ENCODE measurements at regions not wholly inside any gene's neighbourhood (a gene's known extent, or its start where the extent isn't known, plus 50 kb on each side); places are given as distances from the start of the nearest gene placed in this dataset.
"Not testable (repeated sequence)": the region's sequence is repeated elsewhere in the genome, so short reads cannot be mapped to it uniquely, and the experiment has no call there.

- TF ChIP-seq CSDC2 (CRISPR knock-in tag; IDR thresholded peaks at IDR 0.05): no peak
- TF ChIP-seq TCF4 (CRISPR knock-in tag; IDR thresholded peaks at IDR 0.05; ENCODE audit: borderline replicate concordance): no peak
- no peak for TF ChIP-seq ISL1 (CRISPR knock-in tag; IDR thresholded peaks at IDR 0.05)
- no peak for TF ChIP-seq CSRNP3 (CRISPR knock-in tag; IDR thresholded peaks at IDR 0.05)
These were observed 66.7 kb upstream of the PRSS3 start (continued) for GRCh38 chr9:33728613-33729012.

GRCh38 chr9:33731142-33731541, 64.2 kb upstream of the PRSS3 start:
- TF ChIP-seq ZFP3 (CRISPR knock-in tag; IDR thresholded peaks at IDR 0.05): no peak
- no peak for TF ChIP-seq CREB5 (CRISPR knock-in tag; IDR thresholded peaks at IDR 0.05; ENCODE audit: low read depth)
- no peak for TF ChIP-seq ZNF70 (CRISPR knock-in tag; IDR thresholded peaks at IDR 0.05)
- TF ChIP-seq SNAI2 (CRISPR knock-in tag; IDR thresholded peaks at IDR 0.05): no peak
- no peak for TF ChIP-seq CSRNP3 (CRISPR knock-in tag; IDR thresholded peaks at IDR 0.05)
- no peak for TF ChIP-seq CSDC2 (CRISPR knock-in tag; IDR thresholded peaks at IDR 0.05)
- no peak for TF ChIP-seq ISL1 (CRISPR knock-in tag; IDR thresholded peaks at IDR 0.05)
- no peak for TF ChIP-seq RARB (CRISPR knock-in tag; IDR thresholded peaks at IDR 0.05)
- no peak for ATAC-seq

GRCh38 chr9:33731625-33732024, 63.7 kb upstream of the PRSS3 start:
- no peak for ATAC-seq

GRCh38 chr9:33734247-33734940, 61.0 kb upstream of the PRSS3 start:
- not testable (repeated sequence) for ATAC-seq

More at GRCh38 chr9:33731625-33732024, 63.7 kb upstream of the PRSS3 start:
- TF ChIP-seq CSDC2 (CRISPR knock-in tag; IDR thresholded peaks at IDR 0.05): no peak
- TF ChIP-seq ZFP3 (CRISPR knock-in tag; IDR thresholded peaks at IDR 0.05): no peak
- no peak for TF ChIP-seq ZC3H10 (CRISPR knock-in tag; IDR thresholded peaks at IDR 0.05)
- no peak for TF ChIP-seq GLIS3 (CRISPR knock-in tag; IDR thresholded peaks at IDR 0.05)
- TF ChIP-seq PATZ1 (CRISPR knock-in tag; IDR thresholded peaks at IDR 0.05; ENCODE audit: borderline replicate concordance): no peak
- no peak for TF ChIP-seq RARB (CRISPR knock-in tag; IDR thresholded peaks at IDR 0.05)
- no peak for TF ChIP-seq ESRRG (CRISPR knock-in tag; IDR thresholded peaks at IDR 0.05)
- no peak for TF ChIP-seq ZNF8 (CRISPR knock-in tag; IDR thresholded peaks at IDR 0.05)
- no peak for TF ChIP-seq ISL1 (CRISPR knock-in tag; IDR thresholded peaks at IDR 0.05)
- TF ChIP-seq CREB5 (CRISPR knock-in tag; IDR thresholded peaks at IDR 0.05; ENCODE audit: low read depth): no peak
- TF ChIP-seq BACH2 (CRISPR knock-in tag; IDR thresholded peaks at IDR 0.05; ENCODE audit: borderline replicate concordance): no peak
- no peak for TF ChIP-seq OSR1 (CRISPR knock-in tag; IDR thresholded peaks at IDR 0.05)
- no peak for TF ChIP-seq TSHZ2 (CRISPR knock-in tag; IDR thresholded peaks at IDR 0.05)

GRCh38 chr9:33734941-33735835, 60.2 kb upstream of the PRSS3 start:
- ATAC-seq: not testable (repeated sequence)

Measured in SK-N-SH treated with all-trans-retinoic acid at 6 μM for 48 hours (cell line).